Activated naive CD4-positive, alpha-beta T cell treated with anti-CD3 and anti-CD28 coated beads, Interleukin-2, amount 10 ng/mL, durations not matched to agents 7 days and 5 days (primary cell): ENCODE measurements at regions not wholly inside any gene's neighbourhood (a gene's known extent, or its start where the extent isn't known, plus 50 kb on each side); places are given as distances from the start of the nearest gene placed in this dataset.

Experiments
- CTCF ChIA-PET: fragments of 350-600 bp; sonication (Branson Sonifier 250); formaldehyde crosslinking; loops from one replicate; lab custom pipeline; 2021; ENCODE audit warnings: antibody characterized with exemption; lab: Charles Lee
- DNase-seq: peaks from one replicate; pipeline ENCODE4 v3.0.0-alpha.2; 2020
- H3K27ac Mint-ChIP-seq: one replicate; pipeline ENCODE4 v1.8.0; 2021; ENCODE audit warnings: mild to moderate bottlenecking, moderate library complexity, mixed read lengths
- H3K27me3 Mint-ChIP-seq: one replicate; pipeline ENCODE4 v1.8.0; 2021; ENCODE audit warnings: mild to moderate bottlenecking, mixed read lengths
- H3K36me3 Mint-ChIP-seq: one replicate; pipeline ENCODE4 v1.8.0; 2021; ENCODE audit warnings: mixed read lengths
- H3K4me1 Mint-ChIP-seq: one replicate; pipeline ENCODE4 v1.8.0; 2021; ENCODE audit warnings: mixed read lengths
- H3K4me3 Mint-ChIP-seq: one replicate; pipeline ENCODE4 v1.8.0; 2021; ENCODE audit warnings: mild to moderate bottlenecking, moderate library complexity, mixed read lengths
- H3K9me3 Mint-ChIP-seq: one replicate; pipeline ENCODE4 v1.8.0; 2021; ENCODE audit warnings: mixed read lengths

DNA sequence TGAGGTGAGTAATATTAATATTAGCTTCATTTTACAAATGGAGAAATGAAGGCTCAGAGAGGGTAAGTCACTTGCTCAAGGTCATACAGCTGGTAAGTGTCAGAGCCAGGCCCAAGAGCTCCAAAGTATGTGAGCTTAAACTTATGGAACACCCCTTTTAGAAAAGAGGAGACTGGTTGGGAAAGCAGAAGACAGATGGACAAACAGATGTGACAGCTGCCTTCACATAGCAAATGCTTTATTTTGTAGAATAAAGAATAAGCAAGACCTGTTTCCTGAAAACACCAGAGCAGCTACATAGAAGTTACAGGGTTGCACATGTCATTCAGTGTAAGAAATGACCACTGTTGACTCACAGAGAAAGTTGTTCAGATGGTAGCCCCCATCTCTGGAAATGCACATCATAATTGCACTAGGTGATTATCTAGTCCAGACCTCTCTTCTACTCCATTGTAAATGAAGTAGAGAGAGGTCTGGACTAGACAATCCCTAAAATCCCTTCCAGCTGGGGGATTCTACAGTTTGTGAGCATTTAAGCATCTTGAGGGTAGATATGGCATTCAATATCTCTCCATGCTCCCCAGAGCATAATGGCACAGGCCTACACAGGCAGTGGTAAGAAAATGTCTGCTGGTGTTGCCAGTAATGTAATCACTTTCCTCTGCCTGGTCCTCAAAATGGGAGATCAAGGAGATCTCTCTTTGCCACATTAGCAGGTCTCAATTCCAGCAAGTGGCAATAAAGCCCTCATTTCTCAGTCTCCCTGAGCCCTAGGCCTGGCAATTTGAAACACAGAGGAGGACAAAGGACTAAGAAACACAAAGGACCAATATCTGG is 188.2 kb upstream of the FGGY start:
- no peak for DNase-seq
- CTCF ChIA-PET: interaction anchor here (0.7 to 1.1 kb wide), 5 partner anchors 10 to 591 kb away, joined by 3 read pairs; no protein-coding TSS in a partner anchor
- Mint-ChIP-seq H3K36me3 (no peaks in the 10 kb centered on the region), H3K4me1 (no peaks in the 10 kb centered on the region), H3K9me3 (no peaks in the 10 kb centered on the region), H3K27ac (no peak overlapping the region), H3K27me3 (peaks cover 12% of the 10 kb centered on the region), H3K4me3 (no peak overlapping the region)

DNA sequence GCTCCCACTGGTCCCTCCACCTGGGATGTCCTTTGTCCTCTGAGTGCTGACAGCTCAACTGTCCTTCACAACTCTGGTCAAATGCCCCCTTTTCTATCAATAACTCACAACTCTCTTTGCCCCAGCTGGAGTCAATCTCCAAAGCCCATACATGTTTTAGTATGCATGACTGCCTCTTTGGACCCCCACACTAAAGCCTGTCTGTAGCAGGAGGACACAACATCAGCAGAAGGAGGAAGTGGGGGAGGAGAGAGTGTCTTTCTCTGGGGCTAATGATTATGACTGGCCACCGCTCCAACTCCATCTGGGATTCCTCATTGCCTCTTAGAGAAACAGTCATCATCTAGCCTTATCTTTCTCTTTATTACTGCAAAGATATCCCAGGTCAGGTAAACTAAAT is 186.6 kb upstream of the FGGY start:
- CTCF ChIA-PET: interaction anchor here (0.6 kb wide), 1 partner anchor 331 kb away, joined by 3 read pairs; no protein-coding TSS in a partner anchor
- H3K27ac Mint-ChIP-seq: no peak overlapping the region
- no peaks in the 10 kb centered on the region for H3K9me3 Mint-ChIP-seq
- H3K27me3 Mint-ChIP-seq: peaks cover 6% of the 10 kb centered on the region
- H3K4me3 Mint-ChIP-seq: no peak overlapping the region
- H3K36me3 Mint-ChIP-seq: no peaks in the 10 kb centered on the region
- no peaks in the 10 kb centered on the region for H3K4me1 Mint-ChIP-seq
- DNase-seq: no peak

DNA sequence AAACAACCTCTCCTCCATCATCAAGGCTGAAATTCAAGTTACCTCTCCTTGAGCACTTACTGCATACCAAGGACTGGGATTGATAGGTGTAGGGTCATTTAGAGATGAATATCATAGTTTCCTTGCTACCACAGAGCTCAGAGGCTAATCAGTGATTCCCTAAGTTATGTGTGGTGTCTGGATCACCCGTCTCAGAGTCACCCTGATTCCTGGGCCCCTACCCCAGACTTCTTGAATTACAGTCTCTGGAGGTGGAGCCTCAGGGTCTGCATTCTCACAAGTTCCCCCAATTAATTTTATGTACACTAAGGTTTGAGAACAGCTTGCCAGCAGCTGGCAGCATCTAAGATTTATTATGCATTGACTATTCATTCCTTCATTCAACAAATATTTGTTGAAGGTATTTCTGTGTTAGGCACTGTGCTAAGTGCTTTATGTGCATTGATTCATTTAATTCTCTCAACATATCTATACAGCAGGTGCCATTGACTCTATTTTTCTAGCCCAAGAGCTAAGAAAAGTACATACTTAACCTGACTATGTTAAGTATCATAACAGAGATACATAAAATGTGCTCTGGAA is 182.9 kb upstream of the FGGY start:
- CTCF ChIA-PET: no interaction called here
- H3K4me3 Mint-ChIP-seq: no peak overlapping the region
- peaks cover 13% of the 10 kb centered on the region for H3K27me3 Mint-ChIP-seq
- no peaks in the 10 kb centered on the region for H3K9me3 Mint-ChIP-seq
- H3K36me3 Mint-ChIP-seq: no peaks in the 10 kb centered on the region
- DNase-seq: no peak
- no peak overlapping the region for H3K27ac Mint-ChIP-seq
- no peaks in the 10 kb centered on the region for H3K4me1 Mint-ChIP-seq

DNA sequence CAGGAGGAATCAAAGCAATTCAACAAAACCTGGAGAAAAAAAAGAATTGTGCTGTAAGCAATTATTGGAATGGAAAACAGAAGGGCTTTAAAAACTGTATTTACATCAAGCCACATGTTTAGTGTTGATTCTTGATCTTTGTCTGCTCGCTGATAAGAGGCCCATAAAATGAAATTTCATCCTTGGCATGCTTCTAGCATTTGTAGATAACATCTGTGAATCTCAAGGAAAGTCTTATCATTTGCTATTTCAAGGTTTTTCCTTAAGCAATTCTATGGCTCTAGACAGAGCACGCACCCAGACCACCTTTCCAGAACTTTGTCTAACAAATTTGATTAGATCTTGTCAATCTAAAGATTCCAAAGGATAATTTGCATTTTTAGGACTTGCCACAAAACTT is 181.0 kb upstream of the FGGY start:
- H3K4me1 Mint-ChIP-seq: no peaks in the 10 kb centered on the region
- no peaks in the 10 kb centered on the region for H3K36me3 Mint-ChIP-seq
- H3K27ac Mint-ChIP-seq: no peak overlapping the region
- CTCF ChIA-PET: no interaction called here
- H3K4me3 Mint-ChIP-seq: no peak overlapping the region
- peaks cover 13% of the 10 kb centered on the region for H3K27me3 Mint-ChIP-seq
- no peak for DNase-seq
- no peaks in the 10 kb centered on the region for H3K9me3 Mint-ChIP-seq

DNA sequence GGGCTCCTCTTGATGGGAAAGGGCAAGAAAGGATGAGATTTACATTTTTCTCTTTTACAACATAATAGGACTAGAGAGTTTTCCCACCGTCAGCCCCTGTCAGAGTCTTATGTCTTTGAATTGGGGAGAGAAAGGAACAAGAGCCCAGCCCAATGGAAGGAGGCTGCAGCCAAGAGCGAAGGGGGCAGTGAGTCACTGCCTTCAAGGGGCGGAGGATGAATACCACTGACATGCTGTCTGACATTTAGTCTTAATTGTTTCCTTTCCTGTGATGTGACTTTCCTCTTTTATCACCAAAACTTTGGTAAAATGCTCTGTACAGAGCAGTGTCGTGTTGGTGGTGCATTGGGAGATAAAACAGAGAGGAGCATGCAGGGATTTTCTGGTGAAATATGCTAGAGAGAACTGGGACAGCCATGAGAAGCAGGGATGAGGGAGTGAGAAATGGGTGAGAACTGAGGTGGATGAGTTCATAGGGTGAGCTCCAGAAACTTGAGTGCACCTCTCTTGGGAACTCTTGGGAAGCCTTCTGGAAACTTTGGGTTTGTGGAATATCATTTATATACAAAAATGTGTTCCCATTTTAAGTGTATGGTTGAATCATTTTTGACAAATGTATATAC is 179.9 kb upstream of the FGGY start:
- no peak overlapping the region for H3K4me3 Mint-ChIP-seq
- DNase-seq: no peak

DNA sequence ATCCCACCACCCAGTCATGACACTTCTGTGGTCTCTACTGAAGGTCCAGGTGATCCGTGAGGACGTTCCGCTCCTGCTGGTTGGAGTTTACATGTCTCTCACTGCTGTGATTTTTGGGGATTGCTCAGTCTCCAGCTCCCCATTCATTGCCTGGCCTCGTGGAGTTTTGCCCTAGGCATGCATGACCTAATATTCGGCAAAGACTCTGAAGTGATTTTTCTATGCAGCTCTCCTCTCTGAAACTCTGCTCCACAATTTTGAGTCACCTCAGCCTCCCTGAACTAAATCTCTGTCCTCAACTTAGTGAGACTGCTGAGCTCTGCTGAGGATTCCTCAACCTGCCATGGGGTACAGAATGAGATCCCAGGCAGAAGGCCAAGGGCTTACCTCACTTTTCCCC is 174.4 kb upstream of the FGGY start:
- CTCF ChIA-PET: no interaction called here
- H3K9me3 Mint-ChIP-seq: peaks cover 2% of the 10 kb centered on the region
- peaks cover 9% of the 10 kb centered on the region for H3K4me1 Mint-ChIP-seq
- no peak overlapping the region for H3K4me3 Mint-ChIP-seq
- DNase-seq: no peak
- H3K36me3 Mint-ChIP-seq: peaks cover 1% of the 10 kb centered on the region
- peaks cover 10% of the 10 kb centered on the region for H3K27me3 Mint-ChIP-seq
- no peak overlapping the region for H3K27ac Mint-ChIP-seq

More for the DNA sequence above, 179.9 kb upstream of the FGGY start:
- H3K27ac Mint-ChIP-seq: no peak overlapping the region
- H3K9me3 Mint-ChIP-seq: no peaks in the 10 kb centered on the region
- H3K27me3 Mint-ChIP-seq: peaks cover 16% of the 10 kb centered on the region
- CTCF ChIA-PET: no interaction called here
- H3K4me1 Mint-ChIP-seq: no peaks in the 10 kb centered on the region
- H3K36me3 Mint-ChIP-seq: no peaks in the 10 kb centered on the region

DNA sequence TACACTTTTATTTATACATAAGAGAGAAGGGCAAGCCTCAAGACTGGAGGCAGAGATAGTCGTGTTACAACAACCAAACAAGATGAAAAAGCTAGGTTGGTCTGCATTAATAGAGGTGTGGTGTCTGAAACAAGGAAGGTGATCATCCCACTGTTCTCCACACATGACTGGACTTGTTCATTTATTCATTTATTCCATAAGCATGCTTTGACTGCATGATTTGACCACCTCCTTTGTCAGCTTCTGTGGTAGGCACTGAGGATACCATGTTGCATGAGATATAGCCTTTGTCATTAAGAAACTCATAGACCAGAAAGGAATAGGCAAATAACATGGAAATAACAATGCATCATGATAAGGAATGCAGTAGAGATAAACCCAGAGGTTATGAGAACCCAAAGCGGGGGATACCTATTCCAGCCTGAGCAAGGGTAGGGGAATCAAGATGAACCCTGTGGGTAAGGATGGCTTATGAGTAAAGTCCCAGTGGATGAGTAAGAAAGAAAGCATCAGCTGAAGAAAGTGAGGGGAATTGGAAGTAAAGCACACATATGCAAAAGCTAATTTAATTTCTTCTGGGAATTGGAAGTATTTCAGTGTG is 173.7 kb upstream of the FGGY start:
- H3K36me3 Mint-ChIP-seq: peaks cover 1% of the 10 kb centered on the region
- H3K27ac Mint-ChIP-seq: no peak overlapping the region
- no peak for DNase-seq
- CTCF ChIA-PET: no interaction called here
- peaks cover 2% of the 10 kb centered on the region for H3K9me3 Mint-ChIP-seq
- no peak overlapping the region for H3K4me3 Mint-ChIP-seq
- H3K4me1 Mint-ChIP-seq: peaks cover 9% of the 10 kb centered on the region
- peaks cover 10% of the 10 kb centered on the region for H3K27me3 Mint-ChIP-seq

DNA sequence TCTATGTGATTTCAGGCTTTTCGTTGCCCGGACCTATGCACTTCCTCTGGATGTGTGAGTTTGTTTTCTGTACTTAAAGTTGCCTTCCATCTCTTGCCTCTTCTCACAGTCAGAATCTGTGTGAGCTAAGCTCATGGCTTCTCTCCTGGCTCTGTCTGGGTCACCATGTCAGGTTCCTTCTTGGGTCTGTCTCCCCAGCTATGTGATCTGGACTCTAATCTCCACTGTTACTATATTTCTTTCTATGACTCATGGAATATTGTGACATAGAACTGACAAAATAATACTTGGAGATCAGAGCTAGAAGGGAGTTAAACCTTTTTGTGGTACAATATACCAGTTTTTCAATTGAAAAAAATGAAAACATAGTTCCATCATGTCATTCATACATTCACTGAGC is 172.7 kb upstream of the FGGY start:
- H3K27me3 Mint-ChIP-seq: peaks cover 13% of the 10 kb centered on the region
- H3K9me3 Mint-ChIP-seq: peaks cover 2% of the 10 kb centered on the region
- CTCF ChIA-PET: no interaction called here
- H3K27ac Mint-ChIP-seq: no peak overlapping the region
- no peak overlapping the region for H3K4me3 Mint-ChIP-seq
- DNase-seq: no peak
- H3K36me3 Mint-ChIP-seq: peaks cover 1% of the 10 kb centered on the region
- H3K4me1 Mint-ChIP-seq: peaks cover 9% of the 10 kb centered on the region

DNA sequence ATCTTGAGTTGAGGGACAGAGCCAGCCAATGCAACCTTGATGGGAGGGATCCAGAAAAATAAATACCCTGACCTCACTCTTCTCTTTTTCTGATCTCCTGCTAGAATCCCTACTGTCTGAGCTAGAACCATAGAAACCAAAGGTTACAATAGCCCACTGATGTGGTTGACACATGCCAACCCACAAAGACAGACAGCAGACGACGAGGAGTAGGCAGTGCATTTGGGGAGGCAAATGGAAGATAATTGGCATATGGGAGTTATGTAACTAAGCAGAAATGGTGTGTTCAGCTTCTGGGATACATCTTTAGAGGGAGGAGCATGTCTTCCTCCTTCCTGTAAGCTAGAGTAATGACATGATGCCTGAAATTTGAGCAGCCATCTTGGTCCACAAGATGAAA is 171.7 kb upstream of the FGGY start:
- DNase-seq: no peak
- H3K4me1 Mint-ChIP-seq: peaks cover 9% of the 10 kb centered on the region
- H3K36me3 Mint-ChIP-seq: peaks cover 1% of the 10 kb centered on the region
- CTCF ChIA-PET: interaction anchor here (0.7 kb wide), 2 partner anchors 16 to 157 kb away, joined by 3 read pairs; no protein-coding TSS in a partner anchor
- H3K27ac Mint-ChIP-seq: no peak overlapping the region
- peaks cover 2% of the 10 kb centered on the region for H3K9me3 Mint-ChIP-seq
- peaks cover 13% of the 10 kb centered on the region for H3K27me3 Mint-ChIP-seq
- no peak overlapping the region for H3K4me3 Mint-ChIP-seq

DNA sequence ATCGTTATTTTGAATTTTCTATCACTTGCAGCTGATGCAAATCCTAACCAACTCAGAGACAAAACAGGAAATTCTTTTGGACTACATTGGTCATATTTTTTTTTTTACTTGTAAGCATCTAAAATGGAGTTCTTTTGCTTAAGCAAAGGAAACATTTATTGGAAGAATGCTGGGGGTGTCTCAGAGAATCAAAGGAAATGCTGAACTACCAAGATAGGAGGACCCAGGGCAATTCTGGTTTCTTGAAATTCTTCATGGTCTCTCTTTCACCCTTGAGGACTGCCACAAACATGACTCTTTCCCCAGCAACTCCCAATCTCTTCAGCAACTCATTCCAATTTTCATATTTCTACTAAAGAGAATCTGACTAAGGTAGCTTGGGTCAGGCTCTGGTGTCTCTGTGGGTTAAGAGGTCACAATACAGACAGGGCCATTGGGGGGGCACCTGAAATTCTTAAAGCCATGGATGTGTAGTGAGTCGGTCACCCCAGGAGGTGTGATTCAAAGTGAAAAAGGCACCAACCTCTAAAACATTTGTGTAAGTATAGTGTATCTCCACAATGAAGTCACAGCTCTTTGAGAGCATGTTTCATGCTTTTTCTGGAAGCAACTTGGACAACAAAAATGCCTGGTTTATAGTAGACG is 171.1 kb upstream of the FGGY start:
- no peak for DNase-seq
- H3K9me3 Mint-ChIP-seq: peaks cover 2% of the 10 kb centered on the region
- H3K27ac Mint-ChIP-seq: no peak overlapping the region
- peaks cover 13% of the 10 kb centered on the region for H3K27me3 Mint-ChIP-seq
- H3K4me1 Mint-ChIP-seq: peaks cover 9% of the 10 kb centered on the region
- no peak overlapping the region for H3K4me3 Mint-ChIP-seq
- CTCF ChIA-PET: interaction anchor here (0.7 kb wide), 1 partner anchor 16 kb away, joined by 3 read pairs; no protein-coding TSS in a partner anchor
- peaks cover 1% of the 10 kb centered on the region for H3K36me3 Mint-ChIP-seq

DNA sequence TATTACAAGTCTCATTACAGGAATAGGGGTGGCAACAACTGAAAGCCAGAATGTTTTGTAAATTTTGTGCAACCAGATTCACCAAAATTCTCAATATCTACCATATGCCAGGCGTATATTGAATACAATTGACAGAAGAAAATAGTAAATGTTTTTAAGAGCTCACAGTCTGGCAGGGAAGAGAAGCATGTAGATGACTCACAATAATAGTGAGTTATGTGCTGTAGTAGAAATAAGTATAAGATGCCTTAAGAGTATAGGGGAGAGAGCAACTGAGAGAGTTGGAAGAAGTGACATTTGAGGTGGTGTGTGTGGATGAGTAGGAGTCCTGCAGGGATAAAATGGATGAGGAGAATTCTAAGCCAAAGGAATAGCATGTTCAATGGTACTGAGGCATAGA is 170.5 kb upstream of the FGGY start:
- Mint-ChIP-seq H3K4me3 (no peak overlapping the region), H3K4me1 (peaks cover 9% of the 10 kb centered on the region), H3K27ac (no peak overlapping the region), H3K27me3 (peaks cover 10% of the 10 kb centered on the region), H3K36me3 (peaks cover 1% of the 10 kb centered on the region), H3K9me3 (peaks cover 2% of the 10 kb centered on the region)
- CTCF ChIA-PET: no interaction called here
- no peak for DNase-seq

DNA sequence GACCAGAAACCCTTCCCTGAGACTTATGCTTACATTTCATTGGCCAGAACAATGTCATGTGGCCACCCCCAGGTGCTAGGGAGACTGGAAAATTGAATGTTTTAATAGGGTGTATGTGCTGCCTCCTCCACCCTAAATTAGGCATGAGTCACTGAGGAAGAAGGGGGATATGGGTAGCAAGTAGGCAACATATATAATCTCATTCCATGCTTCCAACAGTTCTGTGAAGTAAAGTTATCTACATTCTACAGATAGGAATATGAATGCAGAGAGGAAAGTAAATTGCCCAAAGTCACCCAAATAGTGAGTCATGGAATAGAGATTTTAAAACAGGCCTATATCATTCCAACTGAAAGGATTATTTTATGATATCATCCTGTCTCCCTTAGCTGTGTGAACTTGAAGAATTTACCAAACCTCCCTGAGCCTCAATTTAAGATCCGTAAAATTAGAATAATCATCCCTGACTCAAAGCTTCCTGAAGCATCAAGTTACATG is 168.6 kb upstream of the FGGY start:
- H3K36me3 Mint-ChIP-seq: peaks cover 1% of the 10 kb centered on the region
- no peak for DNase-seq
- peaks cover 2% of the 10 kb centered on the region for H3K9me3 Mint-ChIP-seq
- no peak overlapping the region for H3K27ac Mint-ChIP-seq
- peaks cover 12% of the 10 kb centered on the region for H3K27me3 Mint-ChIP-seq
- H3K4me3 Mint-ChIP-seq: no peak overlapping the region
- CTCF ChIA-PET: interaction anchor here (0.6 kb wide), 1 partner anchor 96 kb away, joined by 3 read pairs; no protein-coding TSS in a partner anchor
- H3K4me1 Mint-ChIP-seq: peaks cover 9% of the 10 kb centered on the region

DNA sequence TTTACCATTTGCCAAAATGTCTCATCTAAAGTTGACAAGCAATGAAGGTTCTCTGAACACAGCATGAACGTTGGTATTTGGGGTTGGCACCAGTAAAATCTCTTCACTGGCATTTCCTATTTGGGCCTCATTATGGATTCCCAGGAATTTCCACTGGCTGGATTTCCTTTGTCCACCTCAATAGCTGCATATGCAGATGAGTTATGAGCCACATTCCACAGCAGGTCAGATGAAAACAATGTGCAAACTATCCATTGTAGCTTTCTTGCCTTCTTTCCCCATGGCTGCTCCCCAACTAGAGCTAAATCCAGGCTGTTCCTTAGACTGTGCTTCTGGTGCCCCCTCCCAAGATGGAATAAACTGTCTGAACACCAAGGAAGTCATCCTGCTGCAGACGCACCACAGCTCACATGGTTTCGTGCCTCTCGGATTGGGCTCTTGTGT is 168.1 kb upstream of the FGGY start:
- Mint-ChIP-seq H3K27me3 (peaks cover 14% of the 10 kb centered on the region), H3K4me1 (peaks cover 9% of the 10 kb centered on the region), H3K27ac (no peak overlapping the region), H3K36me3 (peaks cover 1% of the 10 kb centered on the region), H3K4me3 (no peak overlapping the region), H3K9me3 (peaks cover 2% of the 10 kb centered on the region)
- DNase-seq: no peak
- CTCF ChIA-PET: no interaction called here

DNA sequence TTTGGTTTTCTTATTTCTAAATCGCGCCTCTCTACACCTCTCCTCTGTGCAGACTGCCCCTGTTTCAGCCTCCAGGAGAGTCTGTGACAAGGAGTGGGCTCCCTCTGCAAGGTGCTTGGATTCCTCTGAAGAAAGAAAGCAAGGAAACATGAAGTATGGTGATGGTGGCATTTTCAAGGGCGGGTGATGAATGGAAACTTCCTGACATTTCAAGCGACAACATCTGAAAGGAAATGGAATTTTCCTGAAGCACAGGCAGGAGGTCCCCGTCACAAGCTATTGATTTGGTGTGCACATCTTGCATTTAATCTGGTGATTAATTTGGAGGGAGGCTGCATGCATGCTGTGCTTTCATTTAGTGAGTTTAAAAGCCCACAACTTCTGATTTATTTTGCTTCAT is 164.6 kb upstream of the FGGY start:
- peaks cover 14% of the 10 kb centered on the region for H3K27me3 Mint-ChIP-seq
- CTCF ChIA-PET: no interaction called here

More for the DNA sequence above, 164.6 kb upstream of the FGGY start:
- Mint-ChIP-seq H3K9me3 (no peaks in the 10 kb centered on the region), H3K4me3 (no peak overlapping the region), H3K27ac (no peak overlapping the region), H3K4me1 (no peaks in the 10 kb centered on the region), H3K36me3 (no peaks in the 10 kb centered on the region)
- no peak for DNase-seq
